PC-9 (cell line): ENCODE measurements at regions not wholly inside any gene's neighbourhood (a gene's known extent, or its start where the extent isn't known, plus 50 kb on each side); places are given as distances from the start of the nearest gene placed in this dataset.
"Not testable (repeated sequence)": the region's sequence is repeated elsewhere in the genome, so short reads cannot be mapped to it uniquely, and the experiment has no call there.

ENCODE experiments used
- BruUV-seq: library from RNA; stranded (reverse); fragments of 400-500 nt; replicated peaks from 2 replicates; lab custom pipeline; 2021; lab: Mats Ljungman, UMichigan
- CTCF ChIA-PET: fragments of 300-600 bp; sonication (Branson Sonifier 250); formaldehyde crosslinking; loops from one replicate; lab custom pipeline; 2022; ENCODE audit warnings: antibody characterized with exemption; lab: Charles Lee
- POLR2A ChIA-PET: fragments of 300-600 bp; sonication (Branson Sonifier 250); formaldehyde crosslinking; loops from one replicate; lab custom pipeline; 2022; ENCODE audit warnings: antibody characterized with exemption; ENCODE audit not compliant: unreplicated experiment; lab: Charles Lee
- DNase-seq, 2 experiments: peaks; one replicate each; pipeline versions ENCODE4 v3.0.0 to v3.0.0-alpha.2; 2015 to 2022; ENCODE audit warnings: mixed read lengths in 1 of 2
- H2AFZ ChIP-seq: fragments of 200-600 bp; sonication (generic); 2 replicates; pipeline ENCODE4 v1.8.1; 2017; ENCODE audit warnings: antibody characterized with exemption
- H3F3A ChIP-seq: fragments of 200-600 bp; sonication (generic); 2 replicates; pipeline ENCODE4 v1.8.1; 2017; ENCODE audit warnings: antibody characterized with exemption, mild to moderate bottlenecking, low read depth; ENCODE audit not compliant: insufficient read depth
- H3K27ac ChIP-seq: fragments of 200-600 bp; sonication (generic); 2 replicates; pipeline ENCODE4 v1.6.1; 2016; ENCODE audit warnings: mixed run types
- H3K27me3 ChIP-seq: fragments of 200-600 bp; sonication (generic); 2 replicates; pipeline ENCODE4 v1.6.1; 2016; ENCODE audit warnings: low read depth, mixed run types; ENCODE audit not compliant: insufficient read depth
- H3K36me3 ChIP-seq: fragments of 200-600 bp; sonication (generic); 2 replicates; pipeline ENCODE4 v1.6.1; 2016; ENCODE audit warnings: low read depth, mixed run types
- H3K4me1 ChIP-seq: fragments of 200-600 bp; sonication (generic); replicated peaks from 2 replicates; pipeline ENCODE4 v1.6.1; 2016; ENCODE audit warnings: mixed run types; ENCODE audit not compliant: insufficient read depth
- H3K4me2 ChIP-seq: fragments of 200-600 bp; sonication (generic); 2 replicates; pipeline ENCODE4 v1.6.1; 2017; ENCODE audit warnings: mixed run types
- H3K4me3 ChIP-seq: fragments of 200-600 bp; sonication (generic); 2 replicates; pipeline ENCODE4 v1.6.1; 2016; ENCODE audit warnings: mixed run types
- H3K79me2 ChIP-seq: fragments of 200-600 bp; sonication (generic); 2 replicates; pipeline ENCODE4 v1.6.1; 2017; ENCODE audit warnings: low read depth, mixed run types
- H3K9me2 ChIP-seq: fragments of 200-600 bp; sonication (generic); 2 replicates; pipeline ENCODE4 v1.8.1; 2017; ENCODE audit warnings: mild to moderate bottlenecking; ENCODE audit not compliant: insufficient read depth
- H3K9me3 ChIP-seq: fragments of 200-600 bp; sonication (generic); 2 replicates; pipeline ENCODE4 v1.8.1; 2016; ENCODE audit warnings: low read depth; ENCODE audit not compliant: insufficient read depth
- H4K20me1 ChIP-seq: fragments of 200-600 bp; sonication (generic); 2 replicates; pipeline ENCODE4 v1.8.1; 2017; ENCODE audit not compliant: insufficient read depth
- CTCF ChIP-seq: fragments of 200-600 bp; sonication (generic); conservative IDR thresholded peaks from 2 replicates; pipeline ENCODE4 v1.6.1; 2017; ENCODE audit warnings: mixed run types, antibody characterized with exemption, mild to moderate bottlenecking, moderate library complexity
- EZH2 ChIP-seq: fragments of 200-600 bp; sonication (generic); IDR thresholded peaks from 2 replicates; pipeline ENCODE4 v1.8.0; 2017; ENCODE audit warnings: antibody characterized with exemption, low read depth
- intact Hi-C: fragments of 100-400 bp; cut with micrococcal nuclease; formaldehyde crosslinking; loops from one replicate; pipeline ENCODE4 v1.10.0; 2022; ENCODE audit not compliant: unreplicated experiment

GRCh38 chr5:89320421-89321277, 437.7 kb upstream of the MEF2C start:
- Histone ChIP-seq H2AFZ (no peak overlapping the region), H3K9me3 (no peaks in the 10 kb centered on the region), H3K27ac (no peak overlapping the region), H3K9me2 (no peaks in the 10 kb centered on the region), H3K4me3 (no peak overlapping the region), H3K79me2 (no peaks in the 10 kb centered on the region), H3K4me2 (no peak overlapping the region), H3K4me1 (no peaks in the 10 kb centered on the region), H3K27me3 (no peaks in the 10 kb centered on the region), H3K36me3 (no peaks in the 10 kb centered on the region), H3F3A (no peaks in the 10 kb centered on the region), H4K20me1 (no peaks in the 10 kb centered on the region)
- CTCF ChIA-PET, result interaction anchor here (0.6 kb wide), 1 partner anchor 178 kb away, joined by 4 read pairs; no protein-coding TSS in a partner anchor
- POLR2A ChIA-PET, result no interaction called here
- DNase-seq, result no peak
- TF ChIP-seq EZH2 (no peak), CTCF (no peak)
- BruUV-seq, result no TSS peak
- intact Hi-C loops, result no loop called here

GRCh38 chr5:89317838-89318237, 434.9 kb upstream of the MEF2C start:
- H3K4me2 ChIP-seq, H2AFZ ChIP-seq, H3F3A ChIP-seq, DNase-seq, POLR2A ChIA-PET, H3K4me1 ChIP-seq, H3K4me3 ChIP-seq, H3K9me3 ChIP-seq, H4K20me1 ChIP-seq, H3K36me3 ChIP-seq, CTCF ChIA-PET, H3K27me3 ChIP-seq, H3K9me2 ChIP-seq, BruUV-seq, H3K79me2 ChIP-seq, intact Hi-C loops, H3K27ac ChIP-seq: not testable (repeated sequence)

GRCh38 chr5:89315286-89316100, 432.5 kb upstream of the MEF2C start:
- ChIA-PET POLR2A (no interaction called here), CTCF (no interaction called here)
- H3K27me3 ChIP-seq, result no peaks in the 10 kb centered on the region
- H3F3A ChIP-seq, result no peaks in the 10 kb centered on the region
- H3K4me2 ChIP-seq, result no peak overlapping the region
- H4K20me1 ChIP-seq, result no peaks in the 10 kb centered on the region
- TF ChIP-seq EZH2 (no peak), CTCF (no peak)
- no peaks in the 10 kb centered on the region for H3K79me2 ChIP-seq
- intact Hi-C loops, result no loop called here
- H3K9me3 ChIP-seq, result no peaks in the 10 kb centered on the region
- H2AFZ ChIP-seq, result no peak overlapping the region
- H3K4me1 ChIP-seq, result no peaks in the 10 kb centered on the region
- H3K4me3 ChIP-seq, result no peak overlapping the region
- DNase-seq, result no peak
- no peaks in the 10 kb centered on the region for H3K36me3 ChIP-seq
- H3K27ac ChIP-seq, result no peak overlapping the region
- no TSS peak for BruUV-seq
- no peaks in the 10 kb centered on the region for H3K9me2 ChIP-seq
